HG03520 (cell line): ENCODE measurements at regions not wholly inside any gene's neighbourhood (a gene's known extent, or its start where the extent isn't known, plus 50 kb on each side); places are given as distances from the start of the nearest gene placed in this dataset.
A peak's percentile ranks its signal among the peaks of the same experiment; 100 is the strongest.
"Not testable (repeated sequence)": the region's sequence is repeated elsewhere in the genome, so short reads cannot be mapped to it uniquely, and the experiment has no call there.

Source experiments
- ATAC-seq: cut with Tn5 transposase; IDR thresholded peaks from one replicate; pipeline ENCODE4 v1.9.1; 2021; ENCODE audit warnings: mild to moderate bottlenecking, moderate library complexity; ENCODE audit not compliant: unreplicated experiment

- ATAC-seq = not testable (repeated sequence)
Measured at GRCh38 chr2:89855752-89856151, 1164.3 kb downstream of the RPIA start.

- ATAC-seq = not testable (repeated sequence)
Measured at GRCh38 chr2:89856305-89856704, 1164.8 kb downstream of the RPIA start.

GRCh38 chr2:89862164-89862563 is 1170.7 kb downstream of the RPIA start:
- not testable (repeated sequence) for ATAC-seq

- ATAC-seq = peak; percentile 77
Measured at GRCh38 chr2:89863209-89863608, 1171.7 kb downstream of the RPIA start.

- ATAC-seq = not testable (repeated sequence)
Measured at GRCh38 chr2:89874810-89875595, 1183.5 kb downstream of the RPIA start.

DNA sequence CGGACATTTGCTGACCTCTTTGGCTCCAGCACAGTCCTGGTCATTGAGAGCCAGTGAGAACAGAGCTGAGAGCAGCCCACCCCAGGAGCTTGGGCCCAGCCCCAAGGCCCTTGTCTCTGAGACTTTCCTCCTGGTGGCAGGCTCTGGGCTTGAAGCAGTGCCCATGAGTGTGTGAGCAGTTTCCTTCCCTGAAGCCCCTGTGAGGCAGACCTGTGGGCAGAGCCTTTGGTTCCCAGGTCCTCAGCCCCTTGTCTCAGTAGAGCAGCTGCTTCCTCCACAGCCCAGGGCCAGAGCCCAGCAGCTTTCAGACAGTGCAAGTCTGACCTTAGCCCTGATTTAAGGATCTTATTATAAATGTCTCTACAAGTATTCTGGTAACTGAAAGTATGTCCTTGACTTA is 1185.0 kb downstream of the RPIA start:
- ATAC-seq = not testable (repeated sequence)

DNA sequence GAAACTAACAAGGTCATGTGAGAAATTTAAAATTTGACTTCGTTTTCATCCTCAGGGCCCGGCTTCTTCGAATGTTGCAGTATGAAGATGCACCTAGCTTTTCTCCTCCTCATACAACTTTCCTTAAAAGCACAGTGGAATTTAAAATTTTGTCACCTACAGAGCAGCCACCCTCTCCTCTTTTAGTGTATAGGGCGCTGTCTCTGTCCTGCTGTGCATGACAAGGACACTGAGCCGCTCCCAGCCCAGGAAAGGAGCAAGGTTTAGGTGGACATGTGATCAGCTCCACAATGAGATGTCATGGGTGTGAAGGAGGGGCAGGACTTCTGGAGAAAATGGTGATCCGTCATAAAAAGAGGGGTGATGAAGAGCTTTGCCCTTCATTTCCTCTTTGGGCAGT is 1185.4 kb downstream of the RPIA start:
- not testable (repeated sequence) for ATAC-seq

GRCh38 chr2:89882880-89883279 is 1191.4 kb downstream of the RPIA start:
- peak; percentile 81 for ATAC-seq

DNA sequence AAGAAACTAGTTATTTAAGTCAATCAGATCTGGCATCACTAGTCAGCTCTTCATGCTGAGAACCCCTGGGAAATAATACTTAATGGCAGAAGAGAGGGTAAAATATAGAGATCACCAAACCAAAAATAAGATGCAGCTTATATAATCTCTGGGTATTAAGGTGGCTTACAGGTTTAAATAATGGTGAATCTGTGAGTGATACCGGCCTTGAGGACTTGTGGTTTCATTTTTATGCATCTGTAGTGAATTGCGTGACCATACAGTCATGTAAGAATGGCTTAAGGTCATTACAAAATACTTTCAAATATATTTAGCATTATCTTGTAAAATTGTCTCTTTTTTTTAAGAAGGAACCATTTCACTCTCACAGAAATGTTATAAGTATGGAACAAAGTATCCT is 1192.2 kb downstream of the RPIA start:
- ATAC-seq = not testable (repeated sequence)

DNA sequence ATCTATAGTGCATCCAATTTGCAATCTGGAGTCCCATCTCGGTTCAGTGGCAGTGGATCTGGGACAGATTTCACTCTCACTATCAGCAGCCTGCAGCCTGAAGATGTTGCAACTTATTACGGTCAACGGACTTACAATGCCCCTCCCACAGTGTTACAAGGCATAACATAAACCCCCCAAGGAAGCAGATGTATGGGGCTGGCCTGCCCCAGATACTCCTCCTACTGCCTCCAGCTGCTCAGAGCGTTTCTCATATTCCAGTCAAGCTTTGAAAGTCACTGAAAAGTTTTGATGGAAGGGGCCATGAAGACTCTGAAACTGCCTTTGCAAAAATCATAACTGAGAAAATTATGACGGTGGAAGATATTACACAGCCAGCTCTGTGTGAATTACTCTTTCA is 1193.6 kb downstream of the RPIA start:
- not testable (repeated sequence) for ATAC-seq

GRCh38 chr2:89888693-89889092 is 1197.2 kb downstream of the RPIA start:
- ATAC-seq = not testable (repeated sequence)

- ATAC-seq = not testable (repeated sequence)
Measured at GRCh38 chr2:89890185-89890773, 1198.8 kb downstream of the RPIA start.

DNA sequence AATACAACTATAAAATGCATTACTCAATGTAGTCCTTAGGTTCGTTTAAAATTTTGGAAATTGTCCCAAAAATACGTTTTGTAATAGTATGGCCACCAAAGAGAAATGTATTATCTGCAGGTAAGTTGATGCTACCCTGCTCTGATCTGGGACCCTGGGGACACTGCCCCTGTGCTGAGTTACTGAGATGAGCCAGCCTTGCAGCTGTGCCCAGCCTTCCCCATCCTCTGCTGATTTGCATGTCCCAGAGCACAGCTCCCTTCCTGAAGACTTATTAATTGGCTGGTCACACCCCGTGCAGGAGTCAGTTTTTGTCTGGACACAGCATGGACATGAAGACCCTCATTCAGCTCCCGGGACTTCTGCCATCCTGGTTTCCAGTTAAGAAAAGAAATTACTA is 1203.5 kb downstream of the RPIA start:
- not testable (repeated sequence) for ATAC-seq

DNA sequence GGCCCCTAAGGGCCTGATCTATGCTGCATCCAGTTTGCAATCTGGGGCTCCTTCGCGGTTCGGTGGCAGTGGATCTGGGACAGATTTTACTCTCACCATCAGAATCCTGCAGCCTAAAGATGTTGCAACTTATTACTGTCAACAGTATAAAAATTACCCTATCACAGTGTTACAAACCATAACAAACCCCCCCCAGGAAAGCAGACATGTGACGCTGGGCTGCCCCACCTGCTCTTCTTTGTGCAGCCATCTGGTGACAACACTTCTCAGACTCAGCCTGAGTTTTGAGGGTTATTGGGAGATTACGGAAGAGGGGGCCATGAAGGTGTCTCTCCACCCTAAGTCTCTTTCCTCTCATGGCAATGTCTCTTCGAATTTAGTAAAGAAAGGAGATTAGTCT is 1204.2 kb downstream of the RPIA start:
- not testable (repeated sequence) for ATAC-seq

DNA sequence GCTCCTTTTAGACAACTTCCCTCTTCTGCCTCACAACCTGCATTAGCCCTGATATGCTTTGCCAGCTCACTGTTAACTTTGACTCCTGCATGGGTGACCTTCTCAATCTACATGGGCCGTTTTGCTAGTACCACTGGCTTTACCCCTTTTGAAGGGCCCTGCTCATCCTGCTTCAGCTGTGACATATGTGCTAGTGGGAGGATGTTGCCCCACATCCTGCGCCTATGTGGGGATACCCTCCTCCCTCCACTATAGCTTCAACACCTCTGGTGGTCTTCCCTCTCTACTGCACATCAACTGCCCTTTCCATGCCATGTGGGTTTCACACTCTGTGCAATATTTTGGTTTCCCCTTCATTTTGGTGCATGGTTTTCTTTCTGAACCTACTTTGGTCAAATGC is 1235.5 kb downstream of the RPIA start:
- not testable (repeated sequence) for ATAC-seq

DNA sequence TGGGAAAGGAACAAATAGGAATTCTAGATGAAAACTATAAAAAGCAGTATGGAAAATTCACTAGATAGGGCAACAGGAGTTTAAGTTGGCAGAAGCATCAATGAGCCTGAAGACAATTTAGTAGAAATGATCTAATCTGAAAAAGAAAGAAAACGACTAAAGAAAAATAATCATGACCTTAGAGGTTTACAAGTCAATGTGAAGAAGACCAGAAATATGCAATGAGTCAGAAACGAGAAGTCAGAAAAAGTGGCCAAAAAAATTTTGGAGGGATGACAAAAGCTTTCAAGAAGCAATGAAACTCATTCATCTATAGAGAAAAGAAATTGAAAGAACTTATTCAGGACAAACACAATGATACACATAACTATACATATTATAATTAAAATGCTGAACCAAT is 1244.0 kb downstream of the RPIA start:
- not testable (repeated sequence) for ATAC-seq

- not testable (repeated sequence) for ATAC-seq
Measured at GRCh38 chr2:89936011-89936410, 1244.5 kb downstream of the RPIA start.

- peak; percentile 47 for ATAC-seq
Measured at GRCh38 chr2:89936559-89936958, 1245.1 kb downstream of the RPIA start.

- ATAC-seq = peak; percentile 96
Measured at GRCh38 chr2:89938756-89939155, 1247.3 kb downstream of the RPIA start.

DNA sequence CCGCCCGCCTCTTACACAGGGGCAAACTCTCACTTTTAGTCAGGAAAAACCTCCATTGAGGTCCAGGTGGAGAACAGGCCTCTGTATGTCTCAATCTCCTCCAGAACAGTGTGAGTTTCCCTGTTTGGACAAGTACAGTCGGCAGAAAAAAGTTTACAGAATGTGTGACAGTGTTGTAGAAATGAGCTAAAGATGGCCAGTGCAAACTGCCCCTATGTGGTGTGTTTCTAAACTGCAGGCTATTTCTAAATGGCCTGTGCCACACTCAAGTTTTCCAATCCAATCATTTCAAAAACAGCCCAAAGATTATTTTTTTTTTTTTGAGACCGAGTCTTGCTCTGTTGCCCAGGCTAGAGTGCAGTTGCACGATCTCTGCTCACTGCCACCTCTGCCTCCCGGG is 1252.8 kb downstream of the RPIA start:
- not testable (repeated sequence) for ATAC-seq

- ATAC-seq = not testable (repeated sequence)
Measured at GRCh38 chr2:89945004-89945616, 1253.6 kb downstream of the RPIA start.
